NB4 (cell line): ENCODE measurements at regions not wholly inside any gene's neighbourhood (a gene's known extent, or its start where the extent isn't known, plus 50 kb on each side); places are given as distances from the start of the nearest gene placed in this dataset.

Experiments used
- DNase-seq: peaks from one replicate; pipeline ENCODE4 v3.0.0; 2010; ENCODE audit warnings: low read depth
- H3K4me3 ChIP-seq: one replicate; pipeline ENCODE4 v1.5.1; 2011; ENCODE audit warnings: mild to moderate bottlenecking, low read depth, low read length, moderate library complexity
- CTCF ChIP-seq: IDR thresholded peaks from one replicate; pipeline ENCODE4 v1.5.1; 2012; ENCODE audit warnings: low read depth, low read length
- MAX ChIP-seq: IDR thresholded peaks from 2 replicates; pipeline ENCODE4 v1.6.1; 2011; ENCODE audit warnings: low read depth, low read length
- MYC ChIP-seq: IDR thresholded peaks from 2 replicates; pipeline ENCODE4 v1.6.1; 2011; ENCODE audit warnings: low read depth, low read length
- POLR2A ChIP-seq: IDR thresholded peaks from 2 replicates; pipeline ENCODE4 v1.6.1; 2011; ENCODE audit warnings: mild to moderate bottlenecking; ENCODE audit not compliant: insufficient read length; ENCODE audit errors: extremely low read depth

- no peak for DNase-seq
- TF ChIP-seq CTCF (no peak), POLR2A (no peak), MYC (no peak), MAX (no peak)
- no peak overlapping the region for H3K4me3 ChIP-seq
These were observed 58.8 kb downstream of the PPP4R3C start for GRCh38 chrX:27404366-27404765.

GRCh38 chrX:27399146-27399456 is 64.0 kb downstream of the PPP4R3C start:
- no peak for TF ChIP-seq POLR2A
- no peak for TF ChIP-seq CTCF
- TF ChIP-seq MAX = no peak
- TF ChIP-seq MYC = no peak
- no peak for DNase-seq

GRCh38 chrX:27391623-27392022 is 71.5 kb downstream of the PPP4R3C start:
- no peak overlapping the region for H3K4me3 ChIP-seq
- DNase-seq = no peak
- TF ChIP-seq POLR2A (no peak), MYC (no peak), CTCF (no peak), MAX (no peak)

More at GRCh38 chrX:27399146-27399456, 64.0 kb downstream of the PPP4R3C start:
- H3K4me3 ChIP-seq = no peak overlapping the region

GRCh38 chrX:27381419-27381818 is 81.7 kb downstream of the PPP4R3C start:
- no peak overlapping the region for H3K4me3 ChIP-seq
- TF ChIP-seq MAX = no peak
- no peak for DNase-seq

- H3K4me3 ChIP-seq = no peak overlapping the region
- no peak for DNase-seq
- TF ChIP-seq MYC (no peak), MAX (no peak), CTCF (no peak), POLR2A (no peak)
These were observed 82.8 kb downstream of the PPP4R3C start for GRCh38 chrX:27380163-27380845.

- TF ChIP-seq CTCF = no peak
- TF ChIP-seq MAX = no peak
- TF ChIP-seq POLR2A = no peak
- no peak for TF ChIP-seq MYC
- H3K4me3 ChIP-seq = no peak overlapping the region
- no peak for DNase-seq
These were observed 109.1 kb downstream of the PPP4R3C start for GRCh38 chrX:27354021-27354420.
